Prostate gland (tissue), 2 donors: ENCODE measurements at regions not wholly inside any gene's neighbourhood (a gene's known extent, or its start where the extent isn't known, plus 50 kb on each side); places are given as distances from the start of the nearest gene placed in this dataset.
"Not testable (repeated sequence)": the region's sequence is repeated elsewhere in the genome, so short reads cannot be mapped to it uniquely, and the experiment has no call there.

ENCODE experiments used
- POLR2A ChIP-seq: fragments of 450-650 bp; IDR thresholded peaks from one replicate; pipeline ENCODE4 v1.6.1; 2016; ENCODE audit warnings: antibody characterized with exemption, mild to moderate bottlenecking
- POLR2AphosphoS5 ChIP-seq: sonication (generic); formaldehyde crosslinking; IDR thresholded peaks from one replicate; pipeline ENCODE4 v1.6.1; 2017; ENCODE audit warnings: antibody characterized with exemption
- TF ChIP-seq, protein P1 (sequence below), 4 experiments: fragments of 200-600 bp in 2 of 4; fragments of 450-650 bp in 2 of 4; sonication (generic) in 2 of 4; IDR thresholded peaks; 1 replicate in 3 of 4; 2 replicates in 1 of 4; pipeline ENCODE4 v1.5.1; 2016 to 2019; ENCODE audit warnings: antibody characterized with exemption in 4 of 4, mild to moderate bottlenecking in 2 of 4, moderate library complexity in 2 of 4

DNA sequence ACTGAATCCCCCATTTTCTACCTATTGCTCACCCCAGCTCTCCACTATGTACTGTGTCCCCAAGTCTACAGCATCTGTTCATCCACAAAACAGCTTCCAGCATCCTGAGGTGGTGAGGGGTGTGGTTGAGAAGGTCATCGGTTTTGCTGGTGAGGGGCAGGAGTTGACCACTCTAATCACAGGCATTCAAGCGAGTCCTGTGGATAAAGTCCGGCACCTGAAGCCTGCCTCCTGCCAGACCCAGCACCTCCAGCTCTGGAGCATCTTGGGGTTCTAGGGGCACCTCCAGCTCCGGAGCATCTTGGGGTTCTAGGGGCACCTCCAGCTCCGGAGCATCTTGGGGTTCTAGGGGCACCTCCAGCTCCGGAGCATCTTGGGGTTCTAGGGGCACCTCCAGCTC, 367.2 kb upstream of the FAT1 start:
- TF ChIP-seq, protein P1, sequence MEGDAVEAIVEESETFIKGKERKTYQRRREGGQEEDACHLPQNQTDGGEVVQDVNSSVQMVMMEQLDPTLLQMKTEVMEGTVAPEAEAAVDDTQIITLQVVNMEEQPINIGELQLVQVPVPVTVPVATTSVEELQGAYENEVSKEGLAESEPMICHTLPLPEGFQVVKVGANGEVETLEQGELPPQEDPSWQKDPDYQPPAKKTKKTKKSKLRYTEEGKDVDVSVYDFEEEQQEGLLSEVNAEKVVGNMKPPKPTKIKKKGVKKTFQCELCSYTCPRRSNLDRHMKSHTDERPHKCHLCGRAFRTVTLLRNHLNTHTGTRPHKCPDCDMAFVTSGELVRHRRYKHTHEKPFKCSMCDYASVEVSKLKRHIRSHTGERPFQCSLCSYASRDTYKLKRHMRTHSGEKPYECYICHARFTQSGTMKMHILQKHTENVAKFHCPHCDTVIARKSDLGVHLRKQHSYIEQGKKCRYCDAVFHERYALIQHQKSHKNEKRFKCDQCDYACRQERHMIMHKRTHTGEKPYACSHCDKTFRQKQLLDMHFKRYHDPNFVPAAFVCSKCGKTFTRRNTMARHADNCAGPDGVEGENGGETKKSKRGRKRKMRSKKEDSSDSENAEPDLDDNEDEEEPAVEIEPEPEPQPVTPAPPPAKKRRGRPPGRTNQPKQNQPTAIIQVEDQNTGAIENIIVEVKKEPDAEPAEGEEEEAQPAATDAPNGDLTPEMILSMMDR (IDR thresholded peaks at IDR 0.05): not testable (repeated sequence)
- not testable (repeated sequence) for TF ChIP-seq POLR2AphosphoS5, POLR2A
